ENCODE measurements at regions not wholly inside any gene's neighbourhood (a gene's known extent, or its start where the extent isn't known, plus 50 kb on each side); places are given as distances from the start of the nearest gene placed in this dataset.
A peak's percentile ranks its signal among the peaks of the same experiment; 100 is the strongest.
"Not testable (repeated sequence)": the region's sequence is repeated elsewhere in the genome, so short reads cannot be mapped to it uniquely, and the experiment has no call there.

DNA sequence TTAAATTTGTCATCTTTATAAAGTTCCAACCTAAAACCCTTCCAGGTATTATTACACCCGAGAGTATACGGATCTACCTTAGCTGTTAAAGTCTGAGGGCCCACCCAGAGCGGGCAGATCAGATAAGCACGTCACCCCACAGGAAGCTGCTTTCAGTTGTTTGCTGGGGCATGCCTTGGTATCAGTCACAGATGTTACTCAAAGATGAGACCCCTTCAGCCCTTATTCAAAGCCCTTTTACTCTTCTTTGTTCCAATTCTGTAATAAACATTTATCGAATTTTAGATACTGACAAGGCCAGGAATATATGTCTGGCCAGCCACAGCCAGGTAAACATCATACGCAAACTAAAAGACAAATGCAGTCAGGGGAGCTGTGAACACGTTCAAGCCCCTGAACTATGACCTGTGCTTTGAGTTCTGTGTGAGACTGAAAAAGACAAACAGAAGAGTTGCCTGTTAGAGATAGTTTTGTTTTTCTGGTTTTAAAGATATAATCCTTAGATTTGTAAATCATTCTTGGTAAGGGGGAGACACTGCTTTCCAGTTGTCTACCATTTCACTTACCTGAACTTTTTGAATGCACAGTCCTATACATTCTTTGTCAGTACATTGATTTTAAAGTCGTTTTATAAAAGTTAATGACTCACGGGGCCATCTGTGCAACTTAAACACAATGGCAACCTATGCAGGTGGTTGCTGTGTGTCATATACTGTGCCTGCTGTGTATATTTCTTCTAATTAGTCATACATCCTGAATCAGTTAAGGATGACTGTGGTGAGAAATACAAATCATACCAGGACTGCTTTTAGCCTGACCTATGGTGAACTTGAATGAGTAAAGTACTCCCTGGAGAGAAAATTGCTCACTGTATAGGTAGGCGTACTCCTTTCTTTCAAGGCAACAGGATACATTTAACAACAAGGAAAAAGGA lies 100.5 kb upstream of the ITPRID2 start:
- DNase-seq (ENCODE audit: low spot score): no peak

DNA sequence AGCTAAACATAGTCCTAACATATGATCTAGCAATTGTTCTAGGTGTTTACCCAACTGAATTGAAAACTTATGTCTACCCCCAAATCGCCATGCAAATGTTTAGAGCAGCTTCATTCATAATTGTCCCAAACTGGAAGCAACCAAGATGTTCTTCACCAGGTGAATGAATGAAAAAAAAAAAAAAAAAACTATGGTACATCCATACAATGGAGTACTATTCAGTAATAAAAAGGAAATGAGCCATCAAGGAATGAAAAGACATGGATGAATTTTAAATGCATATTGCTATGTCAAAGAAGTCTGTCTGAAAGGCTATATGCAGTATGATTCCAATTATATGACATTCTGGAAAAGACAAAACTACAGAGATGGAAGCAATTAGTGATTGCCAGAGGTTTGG lies 98.6 kb upstream of the ITPRID2 start:
- no peak for DNase-seq (ENCODE audit: low spot score)

GRCh38 chr2:181798022-181798421 lies 93.5 kb upstream of the ITPRID2 start:
- DNase-seq (ENCODE audit: low spot score): no peak

- DNase-seq (ENCODE audit: low spot score): not testable (repeated sequence)
These were observed 89.2 kb upstream of the ITPRID2 start for GRCh38 chr2:181802300-181802699.

GRCh38 chr2:181803903-181804799 lies 87.4 kb upstream of the ITPRID2 start:
- DNase-seq (ENCODE audit: low spot score): not testable (repeated sequence)

- DNase-seq (ENCODE audit: low spot score): peak; percentile 24
These were observed 86.1 kb upstream of the ITPRID2 start for GRCh38 chr2:181805228-181806038.

DNA sequence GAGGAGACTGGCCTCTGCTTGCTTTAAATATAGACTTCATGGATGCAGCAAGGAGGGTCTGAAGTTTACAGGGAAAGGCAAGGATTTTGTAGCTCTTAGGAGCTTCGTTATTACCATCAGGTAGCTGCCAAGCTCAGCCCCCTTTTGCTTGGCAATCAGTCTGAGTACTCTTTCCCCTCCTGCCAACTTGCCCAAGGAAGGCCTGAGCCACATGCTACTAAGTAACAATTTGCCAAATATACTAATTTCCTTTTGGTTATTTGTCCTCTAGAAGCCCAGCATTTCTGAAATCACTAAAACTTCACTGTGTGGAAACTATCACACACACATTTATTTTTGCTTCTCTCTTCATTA lies 85.5 kb upstream of the ITPRID2 start:
- DNase-seq (ENCODE audit: low spot score): peak; percentile 14

DNA sequence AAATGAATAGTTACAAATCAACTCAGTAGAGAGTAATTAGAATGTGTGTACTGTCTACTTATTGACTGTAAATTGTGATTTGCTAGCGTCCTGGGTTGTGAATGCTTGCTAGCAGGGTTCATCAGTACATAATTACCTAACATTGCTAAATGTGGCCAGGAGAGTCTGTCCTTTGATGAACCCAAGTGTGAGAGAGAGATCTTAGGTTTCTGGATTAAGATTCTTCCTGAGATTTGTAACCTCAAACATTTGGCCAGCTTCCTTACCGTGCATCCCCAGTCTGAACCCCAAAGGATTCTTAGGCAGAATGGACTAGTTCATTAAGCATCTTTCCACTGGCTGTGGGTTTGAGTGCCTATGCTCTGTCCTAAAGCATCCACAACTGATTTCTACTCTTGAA lies 84.0 kb upstream of the ITPRID2 start:
- no peak for DNase-seq (ENCODE audit: low spot score)

GRCh38 chr2:181810823-181811695 lies 80.5 kb upstream of the ITPRID2 start:
- peak; percentile 37 for DNase-seq (ENCODE audit: low spot score)

- no peak for DNase-seq (ENCODE audit: low spot score)
These were observed 79.3 kb upstream of the ITPRID2 start for GRCh38 chr2:181812106-181812743.

- no peak for DNase-seq (ENCODE audit: low spot score)
These were observed 77.5 kb upstream of the ITPRID2 start for GRCh38 chr2:181814057-181814491.

- DNase-seq (ENCODE audit: low spot score): no peak
These were observed 74.0 kb upstream of the ITPRID2 start for GRCh38 chr2:181817509-181817908.

DNA sequence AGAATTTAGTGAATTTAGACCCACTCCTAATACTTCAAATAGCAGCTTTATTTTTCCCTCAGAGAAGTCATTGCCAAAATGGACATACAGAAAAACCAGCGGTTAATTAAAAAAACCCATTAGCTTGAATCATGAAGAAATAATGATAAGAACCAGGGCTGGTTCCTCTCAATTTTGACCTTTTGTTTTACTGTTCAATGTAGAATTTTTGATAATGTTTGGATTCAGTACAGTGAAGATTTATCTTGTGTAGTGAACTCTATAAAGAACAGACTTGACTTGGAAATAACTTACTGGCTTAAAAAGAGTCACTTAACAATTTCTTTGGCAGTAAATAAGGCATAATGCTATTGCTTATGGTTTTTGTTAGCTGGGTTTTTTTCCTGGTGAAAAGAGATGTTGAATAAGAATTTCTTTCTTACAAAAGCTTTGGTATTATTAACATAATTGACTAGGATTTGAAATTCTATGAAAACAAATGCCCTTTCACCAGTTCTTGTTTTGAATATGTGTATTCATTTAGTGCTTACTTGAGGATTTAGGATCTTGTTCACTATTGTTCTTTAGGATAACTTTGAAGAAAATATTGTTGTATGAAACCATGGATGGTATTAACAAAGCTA lies 73.4 kb upstream of the ITPRID2 start:
- no peak for DNase-seq (ENCODE audit: low spot score)

GRCh38 chr2:181818840-181819239 lies 72.7 kb upstream of the ITPRID2 start:
- no peak for DNase-seq (ENCODE audit: low spot score)

GRCh38 chr2:181821049-181821448 lies 70.5 kb upstream of the ITPRID2 start:
- DNase-seq (ENCODE audit: low spot score): no peak

DNA sequence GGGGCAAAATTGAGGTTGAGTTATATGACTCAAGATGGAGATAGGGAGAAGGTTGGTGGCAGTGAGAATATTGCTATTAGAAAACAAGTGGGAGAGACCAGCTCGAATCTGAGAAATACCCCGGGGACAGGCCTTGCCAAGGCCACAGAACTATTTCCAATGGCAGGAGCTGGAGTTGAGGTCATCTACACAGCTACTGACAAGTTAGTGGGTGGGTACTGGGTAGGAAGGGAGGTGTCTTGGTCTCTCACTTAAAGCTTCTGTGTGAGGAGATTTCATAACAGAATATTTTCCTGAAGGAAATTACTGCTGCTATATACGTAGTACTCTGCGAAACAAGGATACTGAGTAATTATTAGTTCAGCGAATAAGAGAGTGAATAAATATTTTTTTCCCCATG lies 69.4 kb upstream of the ITPRID2 start:
- DNase-seq (ENCODE audit: low spot score): no peak

GRCh38 chr2:181823405-181823804 lies 68.1 kb upstream of the ITPRID2 start:
- no peak for DNase-seq (ENCODE audit: low spot score)

DNA sequence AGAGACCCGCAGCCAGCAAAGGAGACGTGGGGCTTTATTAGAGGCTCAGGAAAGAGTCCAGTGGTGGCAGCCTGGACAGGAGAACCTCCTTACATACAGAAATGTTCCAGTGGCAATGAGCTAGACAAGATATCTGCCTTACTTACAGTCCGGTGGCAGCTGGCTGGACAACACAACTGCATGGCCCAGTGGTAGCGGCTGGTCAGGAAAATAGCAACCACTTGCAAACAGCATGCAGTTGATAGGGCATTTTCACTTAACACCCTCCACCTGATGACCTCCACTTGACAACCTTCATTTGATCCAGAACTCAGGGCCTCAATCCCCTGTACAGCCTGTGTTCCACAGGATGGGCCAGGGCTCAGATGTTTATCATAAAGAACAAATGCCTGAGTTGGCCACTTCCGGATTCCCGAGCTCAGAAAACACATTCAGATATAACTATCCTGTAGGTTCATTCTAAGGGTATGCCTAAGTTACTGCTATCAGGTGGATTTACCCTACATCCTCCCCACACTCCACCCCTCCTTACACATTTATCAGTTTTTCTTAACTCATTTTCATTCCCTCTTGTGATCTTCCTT lies 63.3 kb upstream of the ITPRID2 start:
- DNase-seq (ENCODE audit: low spot score): no peak

- DNase-seq (ENCODE audit: low spot score): no peak
These were observed 62.3 kb upstream of the ITPRID2 start for GRCh38 chr2:181829230-181829629.

GRCh38 chr2:181832015-181832414 lies 59.5 kb upstream of the ITPRID2 start:
- no peak for DNase-seq (ENCODE audit: low spot score)

Data from Ammon's horn (tissue), 1 donor.